CD4-positive, alpha-beta T cell treated with Interferon alpha-2 for 1 hour (primary cell): ENCODE measurements at regions not wholly inside any gene's neighbourhood (a gene's known extent, or its start where the extent isn't known, plus 50 kb on each side); places are given as distances from the start of the nearest gene placed in this dataset.
A peak's percentile ranks its signal among the peaks of the same experiment; 100 is the strongest.

Experiments used
- DNase-seq, 2 donors: peaks; one replicate each; pipeline ENCODE4 v3.0.0-alpha.2; 2020 to 2022

DNA sequence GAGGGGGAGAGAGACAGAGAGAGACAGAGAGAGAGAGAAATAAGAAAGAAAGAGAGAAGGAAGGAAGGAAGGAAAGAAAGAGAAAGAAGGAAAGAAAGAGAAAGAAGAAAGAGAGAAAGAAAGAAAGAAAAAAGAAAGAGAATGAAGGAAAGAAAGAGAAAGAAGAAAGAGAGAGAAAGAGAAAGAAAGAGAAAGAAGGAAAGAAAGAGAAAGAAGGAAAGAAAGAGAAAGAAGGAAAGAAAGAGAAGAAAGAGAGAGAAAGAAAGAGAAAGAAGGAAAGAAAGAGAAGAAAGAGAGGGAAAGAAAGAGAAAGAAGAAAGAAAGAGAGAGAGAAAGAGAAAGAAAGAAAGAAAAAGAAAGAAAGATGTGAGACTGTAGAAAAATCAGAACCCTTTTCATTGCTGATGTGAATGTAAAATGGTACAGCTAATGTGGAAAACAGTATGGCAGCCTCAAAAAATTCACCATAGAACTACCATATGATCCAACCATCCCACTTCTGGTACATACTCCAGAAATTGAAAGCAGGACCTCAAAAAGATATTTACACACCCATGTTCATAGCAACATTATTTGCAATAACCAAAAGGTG, 203.4 kb upstream of the POU3F3 start:
- no peak for DNase-seq

DNA sequence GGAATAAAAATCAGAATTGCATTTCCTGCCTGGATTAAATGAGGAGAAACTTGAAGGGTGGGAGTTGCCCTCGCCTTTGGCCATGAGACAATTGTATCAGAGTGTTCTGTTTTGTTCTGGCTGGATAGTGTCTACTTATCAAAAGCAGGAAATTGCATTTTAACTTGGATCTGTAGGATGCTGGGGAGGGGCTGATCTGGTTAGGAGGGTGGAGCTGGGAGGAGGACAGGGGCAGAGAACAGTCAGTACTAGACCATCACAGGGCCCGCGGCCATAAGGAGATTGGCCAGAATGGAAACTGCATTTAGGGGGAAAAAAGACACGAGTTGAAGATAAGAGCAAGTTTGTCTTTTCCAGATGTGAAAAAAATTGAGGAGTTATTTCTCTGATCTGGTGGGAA, 199.1 kb upstream of the POU3F3 start:
- DNase-seq, result no peak

DNA sequence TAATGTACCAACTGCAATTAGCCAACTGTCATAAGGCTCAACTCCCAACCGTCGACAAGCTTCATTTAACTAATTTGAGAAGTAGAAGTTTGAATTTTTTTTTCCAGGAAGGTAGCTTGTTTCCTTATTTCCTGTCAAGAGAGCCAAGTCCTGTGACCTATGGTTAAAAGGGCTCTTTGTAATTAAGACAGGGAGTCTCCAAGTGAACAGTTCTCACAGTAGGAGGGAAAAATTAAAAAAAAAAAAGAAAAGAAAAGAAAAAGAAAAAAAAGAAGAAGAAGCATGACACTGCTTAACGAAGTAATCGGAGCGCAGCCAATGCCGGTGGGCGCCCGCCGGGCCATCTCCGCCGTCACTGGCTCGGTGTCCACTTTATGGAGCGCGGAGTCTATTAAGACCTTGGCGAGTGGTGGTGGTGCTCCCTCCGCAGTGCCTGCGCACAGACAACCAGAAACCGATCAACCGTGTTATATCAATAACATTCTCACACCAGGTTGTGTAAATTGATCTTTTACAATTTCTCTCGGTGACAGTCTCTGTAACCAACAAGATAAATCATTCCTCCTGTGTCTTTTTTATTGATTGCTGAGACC, 197.2 kb upstream of the POU3F3 start:
- no peak for DNase-seq

DNA sequence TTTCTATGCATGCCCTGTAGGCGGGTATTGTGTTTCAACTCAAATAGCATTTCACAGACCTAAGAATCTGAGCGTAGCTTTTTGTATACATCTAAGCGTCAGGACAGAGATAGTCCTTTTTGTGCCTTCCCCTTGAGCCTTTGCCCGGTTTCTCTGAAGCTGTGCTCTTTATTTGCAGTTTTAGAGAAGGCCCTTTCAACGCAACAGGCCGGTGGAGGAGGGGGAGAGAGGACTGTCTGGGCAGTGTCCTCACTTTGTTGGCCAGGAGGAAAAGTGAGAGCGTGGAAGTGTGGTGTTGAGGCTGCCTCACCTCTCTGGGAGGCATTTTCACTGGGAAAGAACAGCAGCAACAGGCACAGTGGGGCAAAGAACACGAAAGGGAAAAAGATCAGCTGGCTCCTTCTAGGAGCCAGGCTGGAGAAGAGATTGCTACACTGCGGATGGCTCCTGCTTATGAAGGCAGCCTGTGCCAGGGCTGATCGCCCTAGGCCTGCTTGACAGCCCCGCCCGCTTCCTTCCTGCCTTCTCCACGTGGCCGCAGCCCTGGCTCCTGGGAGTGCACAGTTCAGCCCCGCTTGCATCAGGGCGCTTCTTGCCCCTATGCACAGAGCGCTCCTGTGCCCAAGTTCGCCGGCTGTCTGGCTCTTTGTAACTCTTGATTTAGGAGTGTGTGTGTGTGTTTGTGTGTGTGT, 195.6 kb upstream of the POU3F3 start:
- peak in 1 of 2 donors; percentile 32 for DNase-seq

DNA sequence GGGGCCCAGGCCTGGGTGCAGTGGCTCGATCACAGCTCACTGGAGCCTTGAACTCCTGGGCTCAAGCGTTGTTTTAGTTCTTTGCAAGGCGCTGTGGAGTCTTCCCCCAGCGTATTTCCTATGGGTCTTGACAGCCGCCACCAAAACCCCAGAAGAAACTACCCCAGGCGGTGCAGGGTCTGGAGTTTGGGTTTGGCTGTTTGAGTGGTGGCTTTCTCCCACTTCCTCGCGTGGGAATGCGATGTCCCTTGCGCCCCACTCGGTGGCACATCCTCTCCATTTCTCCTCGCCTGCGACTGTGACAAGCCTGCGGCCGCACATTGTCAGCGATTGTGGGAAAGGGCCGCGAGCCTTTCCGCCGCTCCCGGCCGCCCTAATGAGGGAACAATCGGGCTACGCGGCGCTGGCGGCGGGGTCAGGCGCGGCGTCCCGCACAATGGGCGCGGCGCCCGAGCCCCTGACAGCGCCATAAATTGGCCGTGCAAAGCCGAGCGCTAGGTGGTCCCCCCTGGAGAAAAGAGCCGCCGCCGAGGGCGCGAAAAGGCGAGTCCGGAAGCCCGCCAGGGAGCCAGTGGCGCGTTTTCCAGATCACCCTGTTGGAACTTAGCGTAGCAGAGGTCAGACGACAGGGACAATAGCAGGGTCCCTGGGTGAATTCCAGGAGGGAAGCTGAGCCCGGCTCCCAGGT, 194.9 kb upstream of the POU3F3 start:
- no peak for DNase-seq

DNA sequence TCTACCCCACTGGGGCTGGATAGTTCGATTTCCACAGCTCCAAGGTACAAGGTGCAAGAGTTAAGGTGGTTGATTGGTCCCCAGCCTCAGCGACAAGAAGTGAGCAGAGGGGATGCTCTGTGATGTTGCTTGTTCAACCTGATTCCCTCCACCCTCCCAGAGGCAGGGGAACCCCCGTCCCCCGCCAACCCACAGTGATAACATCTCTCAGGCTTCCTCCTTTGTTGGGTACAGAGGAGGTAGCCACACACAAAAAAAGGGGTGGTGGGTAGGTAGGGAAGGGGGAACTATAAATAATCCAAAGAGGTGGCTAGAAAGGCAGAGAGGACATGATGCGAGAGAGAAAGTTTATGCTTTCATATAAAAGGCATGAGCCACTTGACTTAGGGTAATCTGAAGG, 192.9 kb upstream of the POU3F3 start:
- no peak for DNase-seq

DNA sequence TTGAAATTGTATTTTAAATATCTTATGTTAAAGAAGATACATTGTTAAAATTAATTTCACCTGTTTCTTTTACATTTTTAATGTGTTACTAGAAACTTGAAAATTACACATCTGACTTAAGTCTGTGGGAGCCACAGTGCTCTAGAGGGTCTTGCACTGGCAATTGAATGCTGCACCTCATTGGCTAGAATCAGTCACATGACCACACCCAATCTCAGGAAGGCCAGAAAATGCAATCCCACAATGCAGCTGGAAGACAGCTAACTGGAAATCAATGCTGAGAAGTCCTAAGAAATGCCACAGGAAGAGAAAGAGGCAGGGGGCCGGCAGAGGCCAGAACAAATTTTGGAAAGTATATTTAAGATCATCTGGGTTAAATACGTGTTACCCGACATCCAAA, 189.2 kb upstream of the POU3F3 start:
- DNase-seq, result no peak

DNA sequence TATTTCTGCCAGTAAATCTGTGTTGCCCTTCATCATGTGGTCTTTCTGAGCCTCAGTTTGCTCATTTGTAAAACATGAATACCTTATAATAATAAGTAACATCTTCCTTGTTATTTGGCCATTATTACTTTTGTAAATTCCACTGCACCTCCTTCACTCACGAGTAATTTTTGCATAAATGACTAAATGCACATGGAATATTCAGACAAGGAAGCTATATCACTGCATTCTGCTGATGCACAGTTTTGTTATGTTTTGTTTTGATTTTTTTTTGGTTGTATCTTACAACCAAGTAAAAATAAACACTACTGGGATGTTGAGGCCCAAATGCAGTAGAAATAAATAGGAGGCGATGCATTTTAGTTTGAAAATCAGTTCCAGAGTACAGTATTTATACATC, 185.3 kb upstream of the POU3F3 start:
- DNase-seq, result no peak

DNA sequence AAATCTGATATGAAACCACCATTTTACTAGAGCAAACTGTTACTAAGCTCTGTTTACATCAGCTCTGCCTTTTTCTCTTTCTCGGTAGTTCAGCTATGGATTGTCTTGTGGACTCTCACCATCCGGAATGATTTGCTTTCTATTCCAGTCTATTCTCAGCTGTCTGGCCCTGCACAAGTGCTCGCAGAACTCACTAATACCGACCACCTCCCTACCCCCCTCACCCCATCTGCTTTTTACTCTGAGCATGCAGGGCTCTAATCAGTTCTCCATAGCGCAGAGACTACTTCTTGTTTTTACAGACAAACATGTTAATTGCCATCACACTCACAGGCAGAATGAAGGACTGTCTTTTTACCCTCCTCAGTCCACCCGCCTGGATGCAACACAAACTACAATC, 180.7 kb upstream of the POU3F3 start:
- no peak for DNase-seq

DNA sequence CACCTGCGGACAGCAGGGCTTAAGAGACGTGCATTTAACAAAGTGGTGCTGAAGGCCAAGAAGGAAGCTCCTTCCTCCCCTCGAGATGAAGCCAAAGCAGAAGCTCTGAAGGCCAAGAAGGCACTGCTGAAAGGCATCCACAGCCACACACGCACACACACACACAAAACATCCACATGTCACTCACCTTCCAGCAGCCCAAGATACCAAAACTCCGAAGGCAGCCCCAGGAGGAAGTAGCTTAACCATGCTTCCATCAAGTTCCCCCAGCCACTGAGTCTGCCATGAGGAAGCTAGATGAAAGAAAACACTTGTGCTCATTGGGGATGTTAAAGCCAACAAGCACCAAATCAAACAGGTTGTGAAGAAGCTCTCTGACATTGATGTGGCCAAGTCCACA, 175.7 kb upstream of the POU3F3 start:
- no peak for DNase-seq

DNA sequence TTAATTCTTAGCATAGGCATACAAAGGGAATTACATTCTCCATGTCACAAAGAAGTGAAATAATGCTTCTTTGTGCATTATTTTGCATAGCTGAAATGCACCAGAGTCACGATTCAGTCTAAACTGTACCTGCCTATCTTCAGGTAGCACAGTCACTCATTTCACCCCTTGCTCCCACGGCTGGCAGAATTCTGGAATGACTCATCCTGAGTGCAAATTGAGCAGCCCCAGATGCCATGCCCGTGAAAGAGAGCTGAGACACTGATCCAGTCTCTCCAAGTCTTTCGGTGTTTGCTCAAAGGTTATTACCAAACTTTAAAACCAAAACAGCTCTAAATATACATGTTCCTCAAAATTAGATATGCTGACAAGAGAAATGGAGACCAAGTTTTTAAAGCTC, 168.3 kb upstream of the POU3F3 start:
- no peak for DNase-seq

DNA sequence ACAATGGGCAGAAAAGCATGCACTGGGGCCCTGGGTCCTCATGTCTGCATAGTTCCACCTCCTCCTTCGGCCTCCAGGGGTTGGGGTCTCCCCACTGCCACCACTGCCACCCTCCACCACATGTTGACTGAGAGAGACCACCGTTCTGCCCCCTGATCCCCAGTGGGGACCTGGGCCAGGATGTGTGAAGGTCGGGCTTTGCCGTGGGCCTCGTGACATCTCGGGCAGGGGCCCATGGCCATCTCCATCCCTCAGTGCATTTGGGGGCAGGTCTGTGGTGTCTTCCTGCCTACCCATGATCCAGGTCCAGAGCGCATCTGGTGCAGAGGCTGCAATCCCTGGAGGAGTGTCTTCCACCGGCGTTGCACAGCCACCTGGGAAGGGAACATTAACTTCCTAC, 166.8 kb upstream of the POU3F3 start:
- DNase-seq, result no peak

DNA sequence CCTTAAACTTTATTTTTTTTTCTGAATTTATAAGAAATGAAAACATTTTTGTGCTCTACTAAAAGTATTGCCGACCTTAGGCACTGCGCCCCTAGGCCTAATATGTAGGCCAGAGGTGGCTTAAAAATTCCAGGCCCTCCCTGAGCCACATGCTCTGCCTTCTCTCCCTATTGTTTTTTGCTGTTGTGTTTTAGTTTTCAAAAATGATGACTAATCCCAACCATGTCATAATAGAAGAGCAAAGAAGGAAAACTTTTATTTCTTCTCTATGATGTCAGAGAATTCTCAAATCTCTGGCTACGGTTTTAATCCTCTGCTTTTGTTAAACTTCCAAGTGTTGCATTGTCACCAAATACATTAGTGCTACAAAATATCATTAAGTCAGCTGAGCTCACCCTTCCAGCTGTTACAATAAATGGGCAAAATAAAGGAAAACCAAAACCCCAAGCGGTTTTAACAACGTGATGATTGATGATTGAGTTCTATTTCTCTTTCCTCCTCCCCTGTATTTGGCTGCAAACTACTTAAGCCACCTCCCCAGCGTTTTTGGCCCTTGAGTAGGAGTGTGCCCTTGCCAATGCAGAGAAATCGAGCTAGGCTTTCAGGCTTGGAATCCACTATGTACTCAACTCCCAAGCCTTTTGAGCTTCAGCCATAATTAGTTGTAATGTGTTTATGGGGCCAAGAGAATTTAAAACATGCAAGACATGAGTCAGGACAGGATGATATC, 163.5 kb upstream of the POU3F3 start:
- DNase-seq, result no peak

DNA sequence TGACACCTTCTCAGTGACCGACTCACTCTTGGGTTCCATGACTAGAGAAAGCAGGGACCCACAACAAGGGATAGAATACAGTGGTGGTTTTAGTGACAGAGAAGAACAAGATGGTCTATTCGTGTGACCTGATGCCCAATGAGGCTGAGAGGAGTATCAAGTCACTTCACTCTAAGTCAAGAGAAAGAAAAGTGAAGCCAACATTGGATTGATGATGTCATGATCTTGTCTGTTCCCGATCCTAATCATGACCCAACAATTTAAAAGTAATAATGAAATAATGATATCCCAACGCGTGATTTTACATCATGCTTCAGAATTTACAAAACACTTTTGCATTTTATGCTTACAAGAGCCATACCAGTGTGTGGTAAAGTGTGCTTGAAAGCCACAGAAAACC, 155.6 kb upstream of the POU3F3 start:
- DNase-seq, result no peak

DNA sequence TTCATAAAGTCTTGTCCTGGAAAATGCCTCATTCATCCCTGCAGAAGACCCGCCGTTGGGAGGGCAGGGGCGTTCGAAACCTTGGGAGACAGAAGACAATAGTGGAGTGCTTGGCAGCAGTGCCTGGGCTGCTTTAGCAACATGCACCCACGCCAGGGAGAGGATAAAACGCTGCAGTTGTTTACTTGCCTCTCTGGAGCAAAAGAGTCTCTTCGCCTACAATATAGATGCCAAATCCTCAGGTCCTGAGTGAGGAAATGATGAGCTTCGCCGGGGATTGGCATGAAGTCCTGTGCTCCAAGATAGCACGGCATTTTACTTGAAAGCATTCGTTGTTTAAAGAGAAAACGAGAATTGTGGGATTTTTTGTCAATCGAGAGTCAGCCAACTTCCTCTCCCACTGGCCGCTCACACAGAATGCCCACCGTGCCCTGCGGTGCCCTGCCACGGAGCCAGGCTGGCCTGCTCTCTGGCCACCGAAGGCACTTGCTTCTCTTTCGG, 152.5 kb upstream of the POU3F3 start:
- DNase-seq, result no peak

DNA sequence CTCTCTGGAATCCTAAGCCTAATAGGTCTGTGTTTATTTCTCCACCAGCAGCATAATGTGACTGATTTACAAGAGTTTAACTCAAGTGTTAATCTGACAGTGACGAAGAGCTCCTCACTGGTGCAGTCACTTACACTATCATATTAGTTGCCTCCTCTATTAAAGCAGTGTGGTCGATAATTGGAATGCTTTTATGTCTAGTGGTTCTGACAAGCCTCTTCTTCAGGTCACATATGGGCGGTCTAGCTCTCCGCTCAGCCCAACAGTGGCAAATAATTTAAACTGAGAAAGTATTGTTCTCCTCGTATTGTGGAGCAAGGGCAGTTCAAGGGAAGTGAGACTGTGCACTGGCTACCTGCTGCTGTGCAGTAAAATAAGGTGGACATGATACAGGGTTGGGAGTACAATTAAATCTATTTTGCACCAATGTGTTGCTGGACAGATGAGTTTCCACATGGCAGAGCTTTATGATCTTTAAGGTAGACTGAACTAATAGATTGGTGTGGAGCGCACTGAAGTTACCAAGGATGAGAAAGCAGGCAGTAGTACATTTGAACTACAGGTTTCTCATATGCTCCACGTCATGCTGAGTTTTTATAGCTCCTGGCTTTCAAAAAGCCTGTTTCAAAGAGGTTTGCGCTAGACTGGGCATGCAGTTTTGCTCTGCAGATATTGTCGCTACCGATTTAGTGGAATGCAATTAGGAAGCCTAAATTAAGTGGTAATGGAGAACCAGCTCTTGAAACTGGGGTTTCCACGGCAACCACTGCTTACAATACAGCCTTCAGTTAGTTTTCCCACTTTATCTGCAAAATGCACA, 151.7 kb upstream of the POU3F3 start:
- no peak for DNase-seq

DNA sequence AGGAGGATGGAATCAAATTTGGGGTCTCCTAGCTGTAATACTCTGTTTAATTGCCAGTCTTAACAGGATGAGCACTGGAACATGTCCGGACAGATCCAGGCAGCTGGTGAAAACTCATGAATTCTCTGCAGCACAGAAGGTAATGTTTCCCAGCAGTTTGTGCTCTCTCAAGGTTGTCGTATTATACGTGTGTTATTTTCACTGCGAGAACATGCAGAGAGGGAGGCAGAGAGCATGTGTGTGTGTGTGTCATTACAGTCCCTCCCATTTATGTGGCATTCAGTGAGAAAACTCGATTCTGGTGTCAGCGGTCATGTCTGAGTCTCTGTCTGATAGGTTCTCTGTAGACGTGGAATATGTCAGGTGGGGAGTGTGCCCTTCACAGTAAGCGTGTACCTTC, 150.2 kb upstream of the POU3F3 start:
- no peak for DNase-seq

DNA sequence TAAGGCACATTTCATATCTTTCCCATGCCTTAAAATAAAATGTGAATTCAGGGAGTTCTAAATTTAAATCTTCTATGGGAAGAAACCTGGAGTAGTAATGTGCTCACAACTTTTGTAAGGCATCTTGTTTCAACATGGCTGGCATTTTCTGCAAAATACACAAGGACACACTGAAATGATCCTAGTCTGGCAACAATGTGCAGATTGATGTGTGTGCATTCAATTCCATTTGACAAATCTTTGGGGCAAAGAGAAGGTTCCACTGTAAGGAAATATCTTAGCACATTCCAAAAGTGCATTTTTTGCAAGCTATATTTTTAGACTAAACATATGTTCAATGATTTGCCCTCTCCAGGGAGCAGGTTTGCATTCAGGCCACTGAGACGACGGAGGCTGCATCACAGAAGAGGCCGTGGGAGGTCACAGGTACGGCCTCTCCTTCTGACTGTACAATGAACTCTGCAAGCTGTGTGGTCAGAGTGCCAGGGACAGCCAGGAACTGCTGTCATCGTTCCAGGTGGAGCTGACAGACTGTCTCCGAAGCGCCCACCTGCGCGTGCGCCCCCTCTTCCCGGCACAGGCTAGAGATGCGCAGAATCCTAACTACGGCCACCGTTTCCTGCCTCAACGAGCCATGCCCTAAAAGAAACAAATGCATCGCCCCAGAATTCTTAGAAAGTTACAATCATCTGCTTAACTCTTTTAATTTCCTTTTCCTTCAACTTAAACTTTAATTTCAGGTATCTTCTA, 149.2 kb upstream of the POU3F3 start:
- no peak for DNase-seq

DNA sequence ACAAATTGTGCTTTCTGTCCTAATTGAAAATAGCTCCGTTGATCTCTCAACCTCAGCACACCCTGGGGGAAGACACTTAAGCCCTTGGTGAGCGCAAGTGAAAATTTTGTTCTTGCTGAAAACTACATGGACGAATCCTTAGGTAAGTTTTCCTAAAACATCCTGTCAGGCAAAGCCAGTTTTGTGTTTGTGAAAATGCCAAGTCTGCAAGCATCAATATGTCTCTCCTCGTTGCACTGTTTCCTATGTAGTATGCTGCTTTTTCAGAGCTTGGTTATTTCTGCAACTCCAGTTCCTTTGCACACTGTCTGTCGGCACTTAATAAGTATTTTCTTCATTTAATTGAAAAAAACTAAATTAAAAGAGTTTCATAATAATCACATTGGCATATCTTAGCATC, 146.9 kb upstream of the POU3F3 start:
- DNase-seq, result no peak

DNA sequence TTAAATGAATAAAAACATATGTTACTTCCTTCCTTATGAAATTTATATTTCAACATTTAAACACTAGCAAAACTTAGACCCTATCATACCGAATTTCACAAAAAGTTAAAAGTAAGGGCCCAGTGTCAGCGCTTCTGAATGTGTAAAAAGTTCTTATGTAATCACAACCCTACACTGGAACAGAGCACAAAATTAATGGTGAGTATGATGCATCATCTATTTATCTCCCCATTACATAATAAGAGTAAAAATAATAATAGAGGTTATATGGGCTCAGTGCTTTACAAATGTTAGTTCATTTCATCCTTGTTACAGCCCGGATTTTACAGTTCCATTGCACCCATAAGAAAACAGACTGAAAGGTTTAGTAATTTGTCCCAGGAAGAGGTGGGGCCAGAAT, 144.9 kb upstream of the POU3F3 start:
- no peak for DNase-seq

DNA sequence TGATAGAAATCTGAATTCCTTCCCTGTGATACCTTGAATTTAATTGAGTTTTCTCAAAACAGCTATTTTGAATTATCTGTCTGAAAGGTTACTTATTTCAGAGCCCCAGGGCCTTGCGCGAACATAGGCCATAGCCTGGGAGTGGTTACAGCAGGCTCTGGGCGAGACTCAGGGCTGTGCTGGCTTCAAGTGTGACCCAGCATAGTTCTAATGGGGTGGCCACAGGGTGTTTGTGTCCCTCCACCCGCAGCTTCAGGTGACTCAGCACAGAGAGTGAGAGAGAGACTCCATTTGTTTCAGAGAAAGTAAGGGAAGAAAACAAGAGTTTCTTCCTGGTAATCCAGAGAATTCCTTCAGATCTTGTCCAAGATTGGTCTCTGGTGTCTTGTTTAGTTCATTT, 137.9 kb upstream of the POU3F3 start:
- no peak for DNase-seq
